HFFc6 (cell line): ENCODE measurements at regions not wholly inside any gene's neighbourhood (a gene's known extent, or its start where the extent isn't known, plus 50 kb on each side); places are given as distances from the start of the nearest gene placed in this dataset.

Source experiments
- DNase-seq: peaks from one replicate; pipeline ENCODE4 v3.0.0-alpha.2; 2018
- H3K27ac Mint-ChIP-seq: 2 replicates; pipeline ENCODE4 v1.8.0; 2020; ENCODE audit warnings: mild to moderate bottlenecking, mixed read lengths
- H3K27me3 Mint-ChIP-seq: 2 replicates; pipeline ENCODE4 v1.8.0; 2021; ENCODE audit warnings: mild to moderate bottlenecking, moderate library complexity, mixed read lengths; ENCODE audit not compliant: insufficient read depth
- H3K36me3 Mint-ChIP-seq: 2 replicates; pipeline ENCODE4 v1.8.0; 2021; ENCODE audit warnings: low read depth, mixed read lengths
- H3K4me1 Mint-ChIP-seq: 2 replicates; pipeline ENCODE4 v1.8.0; 2020; ENCODE audit warnings: low read depth, mixed read lengths
- H3K4me3 Mint-ChIP-seq: 2 replicates; pipeline ENCODE4 v1.8.0; 2020; ENCODE audit warnings: mild to moderate bottlenecking, moderate library complexity, mixed read lengths
- H3K9me3 Mint-ChIP-seq: 2 replicates; pipeline ENCODE4 v1.8.0; 2020; ENCODE audit warnings: mild to moderate bottlenecking, mixed read lengths
- CTCF ChIP-seq: fragments of 200-600 bp; sonication (generic); IDR thresholded peaks from 2 replicates; pipeline ENCODE4 v1.5.0; 2021; ENCODE audit warnings: antibody characterized with exemption, mild to moderate bottlenecking

GRCh38 chr9:115972362-115972761, 181.2 kb upstream of the PAPPA start:
- no peaks in the 10 kb centered on the region for H3K9me3 Mint-ChIP-seq
- H3K36me3 Mint-ChIP-seq = peaks cover 7% of the 10 kb centered on the region; the same call in 1 of the 2 replicates
- no peak overlapping the region for H3K4me3 Mint-ChIP-seq
- DNase-seq = no peak
- H3K27ac Mint-ChIP-seq = no peak overlapping the region
- H3K27me3 Mint-ChIP-seq = no peaks in the 10 kb centered on the region
- no peak for TF ChIP-seq CTCF
- H3K4me1 Mint-ChIP-seq = peaks cover 26% of the 10 kb centered on the region

GRCh38 chr9:115972843-115973595, 180.6 kb upstream of the PAPPA start:
- no peaks in the 10 kb centered on the region for H3K27me3 Mint-ChIP-seq
- no peak for DNase-seq
- TF ChIP-seq CTCF = 0 out of 2 replicates have a peak, but pooled peaks have one; percentile 8
- no peak overlapping the region for H3K4me3 Mint-ChIP-seq
- no peaks in the 10 kb centered on the region for H3K9me3 Mint-ChIP-seq
- no peak overlapping the region for H3K27ac Mint-ChIP-seq
- H3K4me1 Mint-ChIP-seq = peaks cover 26% of the 10 kb centered on the region
- peaks cover 7% of the 10 kb centered on the region; the same call in 1 of the 2 replicates for H3K36me3 Mint-ChIP-seq

DNA sequence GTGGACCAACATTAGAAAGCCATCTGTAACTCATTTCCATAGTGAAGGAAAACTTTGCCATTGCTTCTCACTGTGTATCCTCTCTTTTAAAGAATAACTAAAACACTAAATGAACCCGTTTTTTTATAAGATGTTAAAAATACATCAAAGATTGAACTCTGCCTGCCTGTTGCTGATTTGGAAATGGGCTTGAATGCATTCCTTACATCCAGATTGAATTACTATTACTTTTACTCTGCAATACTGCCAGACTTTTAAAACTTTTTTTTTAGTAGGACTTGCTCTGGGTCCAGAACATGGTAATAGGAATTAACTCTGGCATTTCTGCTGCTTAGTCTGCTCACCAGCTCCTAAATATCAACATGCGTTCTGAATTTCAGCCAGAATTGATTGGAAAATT, 176.8 kb upstream of the PAPPA start:
- H3K9me3 Mint-ChIP-seq = no peaks in the 10 kb centered on the region
- TF ChIP-seq CTCF = no peak
- DNase-seq = no peak
- no peak overlapping the region for H3K4me3 Mint-ChIP-seq
- H3K27me3 Mint-ChIP-seq = no peaks in the 10 kb centered on the region
- no peak overlapping the region for H3K27ac Mint-ChIP-seq
- peaks cover 7% of the 10 kb centered on the region; the same call in 1 of the 2 replicates for H3K36me3 Mint-ChIP-seq
- H3K4me1 Mint-ChIP-seq = peaks cover 47% of the 10 kb centered on the region

GRCh38 chr9:115978091-115978490, 175.5 kb upstream of the PAPPA start:
- TF ChIP-seq CTCF = no peak
- Mint-ChIP-seq H3K36me3 (peaks cover 7% of the 10 kb centered on the region; the same call in 1 of the 2 replicates), H3K27ac (no peak overlapping the region), H3K4me1 (peaks cover 37% of the 10 kb centered on the region), H3K4me3 (no peak overlapping the region), H3K9me3 (no peaks in the 10 kb centered on the region), H3K27me3 (no peaks in the 10 kb centered on the region)
- DNase-seq = no peak

DNA sequence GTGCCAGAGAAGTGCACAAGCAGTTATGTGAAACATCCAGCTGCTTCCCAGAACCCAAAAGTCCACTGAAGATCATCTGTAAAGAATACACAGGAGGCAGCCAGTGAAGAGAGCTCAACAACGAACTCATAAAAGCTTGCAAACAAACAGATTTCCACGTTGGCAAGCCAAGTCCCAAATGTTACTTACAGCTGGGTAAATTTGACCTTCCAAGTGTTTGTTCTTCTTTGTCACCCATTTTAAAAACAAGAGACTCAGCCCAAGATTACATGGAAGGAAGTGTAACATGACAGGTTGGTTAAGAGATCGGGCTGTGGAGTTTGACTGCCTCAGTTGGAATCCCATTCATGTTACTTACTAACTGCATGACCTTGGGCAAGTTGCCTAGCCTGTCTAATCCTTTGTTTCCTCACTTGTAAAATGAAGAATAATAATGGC, 174.9 kb upstream of the PAPPA start:
- no peak overlapping the region for H3K4me3 Mint-ChIP-seq
- H3K36me3 Mint-ChIP-seq = peaks cover 7% of the 10 kb centered on the region; the same call in 1 of the 2 replicates
- DNase-seq = no peak
- H3K27me3 Mint-ChIP-seq = no peaks in the 10 kb centered on the region
- TF ChIP-seq CTCF = no peak
- H3K9me3 Mint-ChIP-seq = no peaks in the 10 kb centered on the region
- peaks cover 31% of the 10 kb centered on the region for H3K4me1 Mint-ChIP-seq
- H3K27ac Mint-ChIP-seq = no peak overlapping the region
